Erythroblast (primary cell): ENCODE measurements at regions not wholly inside any gene's neighbourhood (a gene's known extent, or its start where the extent isn't known, plus 50 kb on each side); places are given as distances from the start of the nearest gene placed in this dataset.

Experiments
- GATA1 ChIP-seq: IDR thresholded peaks from 2 replicates; pipeline ENCODE4 v1.6.1; 2011; ENCODE audit warnings: low read depth, mild to moderate bottlenecking, control low read depth, low read length, moderate library complexity
- POLR2A ChIP-seq: IDR thresholded peaks from 2 replicates; pipeline ENCODE4 v1.6.1; 2011; ENCODE audit warnings: mild to moderate bottlenecking, low read length

DNA sequence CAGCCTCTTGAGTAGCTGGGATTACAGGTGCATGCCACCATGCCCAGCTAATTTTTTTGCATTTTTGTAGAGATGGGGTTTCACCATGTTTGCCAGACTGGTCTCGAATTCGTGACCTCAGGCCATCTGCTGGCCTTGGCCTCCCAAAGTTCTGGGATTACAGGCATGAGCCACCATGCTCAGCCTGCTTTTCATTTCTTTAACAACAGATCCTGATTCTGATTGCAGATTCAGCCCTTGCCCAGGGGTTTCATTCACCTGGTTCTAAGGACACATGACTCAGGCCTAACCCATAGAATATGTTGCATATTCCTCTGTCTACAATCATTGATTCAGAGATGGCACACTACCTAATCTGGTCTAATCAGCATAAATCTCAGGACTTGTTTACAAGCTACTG lies 56.1 kb upstream of the CCDC112 start:
- TF ChIP-seq POLR2A (no peak), GATA1 (no peak)
